ENCODE measurements at regions not wholly inside any gene's neighbourhood (a gene's known extent, or its start where the extent isn't known, plus 50 kb on each side); places are given as distances from the start of the nearest gene placed in this dataset.

GRCh38 chr4:56286763-56287162, 100.5 kb downstream of the AASDH start:
- H3K4me1 Mint-ChIP-seq (ENCODE audit: low read depth, unreplicated experiment): peaks cover 24% of the 10 kb centered on the region
- H3K4me3 ChIP-seq (ENCODE audit: low read depth, low read length): no peak overlapping the region
- H3K9me3 ChIP-seq: no peaks in the 10 kb centered on the region
- no peaks in the 10 kb centered on the region for H3K27me3 ChIP-seq (replicated peaks; ENCODE audit: control insufficient read depth, insufficient read depth, low read length)
- H3K36me3 ChIP-seq (ENCODE audit: control insufficient read depth, insufficient read depth, low read length): no peaks in the 10 kb centered on the region
- no TSS peak for BruUV-seq (replicated peaks)
- no peak for TF ChIP-seq CTCF (IDR thresholded peaks at IDR 0.05; ENCODE audit: insufficient read depth in 1 of 2, low read depth in 1 of 2, low read length in 1 of 2, severe bottlenecking in 1 of 2, unreplicated experiment in 1 of 2)
- H3K27ac Mint-ChIP-seq (ENCODE audit: unreplicated experiment): no peak overlapping the region
- H3K27me3 Mint-ChIP-seq (ENCODE audit: insufficient read depth, unreplicated experiment): no peaks in the 10 kb centered on the region
- intact Hi-C loops (cut with micrococcal nuclease; ENCODE audit: unreplicated experiment): no loop called here
- ChIA-PET CTCF (interaction anchor here (0.6 kb wide), 1 partner anchor 567 kb away, joined by 7 read pairs; no protein-coding TSS in a partner anchor), POLR2A (no interaction called here)
- H3K4me3 Mint-ChIP-seq (ENCODE audit: unreplicated experiment): no peak overlapping the region
- DNase-seq: no peak
- peaks cover 33% of the 10 kb centered on the region; the same call in 1 of the 2 replicates for H3K4me1 ChIP-seq
- H3K36me3 Mint-ChIP-seq (ENCODE audit: insufficient read depth, unreplicated experiment): no peaks in the 10 kb centered on the region
- H3K9me3 Mint-ChIP-seq (ENCODE audit: unreplicated experiment): no peaks in the 10 kb centered on the region

- CTCF ChIA-PET: no interaction called here
- no peak for DNase-seq
- no peak overlapping the region for H3K4me3 ChIP-seq (ENCODE audit: low read depth, low read length)
- Mint-ChIP-seq H3K36me3 (ENCODE audit: insufficient read depth, unreplicated experiment) (no peaks in the 10 kb centered on the region), H3K4me3 (ENCODE audit: unreplicated experiment) (no peak overlapping the region), H3K9me3 (ENCODE audit: unreplicated experiment) (no peaks in the 10 kb centered on the region), H3K4me1 (ENCODE audit: low read depth, unreplicated experiment) (peaks cover 4% of the 10 kb centered on the region), H3K27ac (ENCODE audit: unreplicated experiment) (no peak overlapping the region), H3K27me3 (ENCODE audit: insufficient read depth, unreplicated experiment) (no peaks in the 10 kb centered on the region)
- no peaks in the 10 kb centered on the region for H3K9me3 ChIP-seq
- POLR2A ChIA-PET: no interaction called here
- H3K27me3 ChIP-seq (replicated peaks; ENCODE audit: control insufficient read depth, insufficient read depth, low read length): no peaks in the 10 kb centered on the region
- TF ChIP-seq CTCF (IDR thresholded peaks at IDR 0.05; ENCODE audit: insufficient read depth in 1 of 2, low read depth in 1 of 2, low read length in 1 of 2, severe bottlenecking in 1 of 2, unreplicated experiment in 1 of 2): no peak
- BruUV-seq (replicated peaks): no TSS peak
- peaks cover 9% of the 10 kb centered on the region; the same call in 1 of the 2 replicates for H3K4me1 ChIP-seq
- H3K36me3 ChIP-seq (ENCODE audit: control insufficient read depth, insufficient read depth, low read length): no peaks in the 10 kb centered on the region; the same call in 1 of the 2 replicates
- intact Hi-C loops (cut with micrococcal nuclease; ENCODE audit: unreplicated experiment): no loop called here
Observed at GRCh38 chr4:56283375-56283774, 103.9 kb downstream of the AASDH start.

GRCh38 chr4:56282004-56282403, 105.3 kb downstream of the AASDH start:
- Histone ChIP-seq H3K9me3 (no peaks in the 10 kb centered on the region), H3K4me3 (ENCODE audit: low read depth, low read length) (no peak overlapping the region), H3K27me3 (replicated peaks; ENCODE audit: control insufficient read depth, insufficient read depth, low read length) (no peaks in the 10 kb centered on the region), H3K36me3 (ENCODE audit: control insufficient read depth, insufficient read depth, low read length) (no peaks in the 10 kb centered on the region; the same call in 1 of the 2 replicates), H3K4me1 (no peaks in the 10 kb centered on the region)
- intact Hi-C loops (cut with micrococcal nuclease; ENCODE audit: unreplicated experiment): no loop called here
- peaks cover 3% of the 10 kb centered on the region for H3K9me3 Mint-ChIP-seq (ENCODE audit: unreplicated experiment)
- BruUV-seq (replicated peaks): no TSS peak
- no peaks in the 10 kb centered on the region for H3K4me1 Mint-ChIP-seq (ENCODE audit: low read depth, unreplicated experiment)
- CTCF ChIA-PET: no interaction called here
- POLR2A ChIA-PET: no interaction called here
- DNase-seq: no peak
- no peak for TF ChIP-seq CTCF (IDR thresholded peaks at IDR 0.05; ENCODE audit: insufficient read depth in 1 of 2, low read depth in 1 of 2, low read length in 1 of 2, severe bottlenecking in 1 of 2, unreplicated experiment in 1 of 2)
- no peak overlapping the region for H3K27ac Mint-ChIP-seq (ENCODE audit: unreplicated experiment)
- H3K4me3 Mint-ChIP-seq (ENCODE audit: unreplicated experiment): no peak overlapping the region
- H3K27me3 Mint-ChIP-seq (ENCODE audit: insufficient read depth, unreplicated experiment): no peaks in the 10 kb centered on the region
- H3K36me3 Mint-ChIP-seq (ENCODE audit: insufficient read depth, unreplicated experiment): peaks cover under 1% of the 10 kb centered on the region

Data from Caco-2 (cell line).